Sigmoid colon (tissue), 4 donors: ENCODE measurements at regions not wholly inside any gene's neighbourhood (a gene's known extent, or its start where the extent isn't known, plus 50 kb on each side); places are given as distances from the start of the nearest gene placed in this dataset.

Source experiments
- EP300 ChIP-seq, 4 donors: sonication (generic); formaldehyde crosslinking; IDR thresholded peaks; one replicate each; pipeline ENCODE4 v1.6.1; 2017; ENCODE audit warnings: antibody characterized with exemption in 4 of 4
- TF ChIP-seq, protein P1 (sequence below), 4 experiments: fragments of 450-650 bp in 3 of 4; fragments of 200-600 bp in 1 of 4; IDR thresholded peaks; one replicate each; pipeline ENCODE4 v1.5.1; 2016 to 2019; ENCODE audit warnings: antibody characterized with exemption in 4 of 4, mild to moderate bottlenecking in 3 of 4, moderate library complexity in 2 of 4

DNA sequence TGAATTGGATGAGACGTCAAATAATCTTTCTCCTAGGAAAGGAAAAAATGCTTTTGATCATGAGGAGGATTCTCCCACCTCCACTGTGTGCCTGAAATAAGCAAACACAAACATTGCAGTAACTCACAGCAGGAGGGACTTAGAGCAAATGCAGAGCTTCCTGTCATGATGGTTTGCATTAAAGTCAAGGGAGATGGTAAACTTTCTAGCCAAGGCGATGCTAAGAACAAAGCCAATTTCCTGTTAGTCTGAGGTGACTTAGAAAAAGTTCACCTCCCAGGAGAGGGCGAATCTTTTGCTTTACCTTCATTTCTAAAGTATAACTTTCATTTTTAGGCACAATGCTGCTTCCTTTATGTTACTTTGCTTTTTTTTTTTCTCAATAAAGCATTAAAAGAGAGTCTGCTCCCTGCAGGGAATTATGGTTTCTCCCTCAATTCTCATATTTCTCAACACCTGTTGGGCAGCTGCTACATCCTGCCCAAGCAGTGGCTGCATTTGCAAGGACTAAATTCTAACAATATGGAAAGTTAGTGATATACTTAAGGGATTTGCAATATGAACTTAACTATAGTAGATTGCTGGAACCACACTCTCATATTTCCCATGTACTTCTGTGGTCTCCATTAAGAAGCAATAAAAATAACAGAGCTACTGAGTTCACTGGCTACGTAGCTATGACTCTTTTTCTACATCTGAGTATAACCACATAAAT lies 175.6 kb downstream of the PCTP start:
- TF ChIP-seq EP300 (IDR thresholded peaks at IDR 0.05), result no peak
- TF ChIP-seq, protein P1, sequence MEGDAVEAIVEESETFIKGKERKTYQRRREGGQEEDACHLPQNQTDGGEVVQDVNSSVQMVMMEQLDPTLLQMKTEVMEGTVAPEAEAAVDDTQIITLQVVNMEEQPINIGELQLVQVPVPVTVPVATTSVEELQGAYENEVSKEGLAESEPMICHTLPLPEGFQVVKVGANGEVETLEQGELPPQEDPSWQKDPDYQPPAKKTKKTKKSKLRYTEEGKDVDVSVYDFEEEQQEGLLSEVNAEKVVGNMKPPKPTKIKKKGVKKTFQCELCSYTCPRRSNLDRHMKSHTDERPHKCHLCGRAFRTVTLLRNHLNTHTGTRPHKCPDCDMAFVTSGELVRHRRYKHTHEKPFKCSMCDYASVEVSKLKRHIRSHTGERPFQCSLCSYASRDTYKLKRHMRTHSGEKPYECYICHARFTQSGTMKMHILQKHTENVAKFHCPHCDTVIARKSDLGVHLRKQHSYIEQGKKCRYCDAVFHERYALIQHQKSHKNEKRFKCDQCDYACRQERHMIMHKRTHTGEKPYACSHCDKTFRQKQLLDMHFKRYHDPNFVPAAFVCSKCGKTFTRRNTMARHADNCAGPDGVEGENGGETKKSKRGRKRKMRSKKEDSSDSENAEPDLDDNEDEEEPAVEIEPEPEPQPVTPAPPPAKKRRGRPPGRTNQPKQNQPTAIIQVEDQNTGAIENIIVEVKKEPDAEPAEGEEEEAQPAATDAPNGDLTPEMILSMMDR (IDR thresholded peaks at IDR 0.05), result no peak
